ENCODE measurements at regions not wholly inside any gene's neighbourhood (a gene's known extent, or its start where the extent isn't known, plus 50 kb on each side); places are given as distances from the start of the nearest gene placed in this dataset.

DNA sequence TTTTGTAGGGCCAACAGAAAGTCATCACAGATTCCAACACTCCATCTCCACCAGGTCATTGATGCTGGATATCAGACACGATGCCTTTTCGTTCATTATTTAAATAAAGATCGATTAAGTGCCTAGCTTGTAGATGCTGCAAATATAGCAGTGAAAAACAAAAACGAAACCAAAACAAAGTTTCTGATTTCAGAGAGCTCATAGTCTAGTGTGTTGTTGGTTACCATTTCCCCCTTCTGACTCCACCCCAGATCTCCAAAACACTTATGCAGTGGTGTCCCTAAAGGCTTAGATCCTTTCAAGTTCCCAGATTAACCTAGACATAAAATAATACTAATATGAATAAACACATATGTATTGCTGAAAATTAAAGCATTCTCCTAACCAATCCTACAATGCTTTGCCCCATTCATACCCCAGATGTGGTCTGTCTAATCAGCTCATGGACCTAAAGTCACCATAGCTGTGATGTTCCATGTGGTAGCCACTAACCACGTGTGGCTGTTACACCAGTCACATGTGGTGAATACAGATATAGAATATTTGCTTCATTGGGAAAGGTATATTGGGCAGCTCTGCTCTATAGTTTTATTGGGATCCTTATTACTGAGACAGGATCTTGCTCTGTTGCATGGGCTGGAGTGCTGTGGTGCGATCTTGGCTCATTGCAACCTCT is 787.2 kb downstream of the TDRD15 start:
- 10 to 97% (median 76%) methylated on average over 2 to 5 of the region's 6 CpGs; no CpG with 5 or more reads in 1 of the 10 experiments for WGBS, 10 experiments
- ATAC-seq (replicated peaks in 6 of 8): no peak
- Histone ChIP-seq H3K27ac (no peak overlapping the region), H3K4me1 (replicated peaks in 1 of 2) (no peaks in the 10 kb centered on the region), H3K4me3 (no peak overlapping the region)
- in situ Hi-C loops (cut with MboI; ENCODE audit: low pct_unique_long_range_greater_than_20kb in 2 of 9, low sequenced_read_pairs in 9 of 9, unreplicated experiment in 9 of 9): no loop called here

DNA sequence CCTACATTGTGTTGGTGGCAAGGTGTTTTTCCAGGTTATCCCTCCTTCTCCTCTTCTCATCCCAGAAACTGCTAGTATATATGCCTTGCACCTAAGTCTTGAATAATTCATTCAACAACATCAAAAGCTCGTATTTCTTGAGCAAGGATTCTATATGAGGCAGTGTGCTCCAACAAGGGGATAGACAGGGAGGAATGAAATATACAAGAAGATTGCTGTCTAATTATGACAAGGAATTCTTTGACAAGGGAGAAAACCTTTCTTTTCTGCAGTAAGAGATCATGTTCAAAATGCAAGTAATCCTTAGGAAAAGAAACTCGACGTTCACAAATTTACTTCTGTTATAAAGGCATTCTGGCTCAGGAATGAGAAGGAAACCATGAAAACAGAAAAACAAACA is 788.6 kb downstream of the TDRD15 start:
- ATAC-seq (replicated peaks in 6 of 8): no peak

DNA sequence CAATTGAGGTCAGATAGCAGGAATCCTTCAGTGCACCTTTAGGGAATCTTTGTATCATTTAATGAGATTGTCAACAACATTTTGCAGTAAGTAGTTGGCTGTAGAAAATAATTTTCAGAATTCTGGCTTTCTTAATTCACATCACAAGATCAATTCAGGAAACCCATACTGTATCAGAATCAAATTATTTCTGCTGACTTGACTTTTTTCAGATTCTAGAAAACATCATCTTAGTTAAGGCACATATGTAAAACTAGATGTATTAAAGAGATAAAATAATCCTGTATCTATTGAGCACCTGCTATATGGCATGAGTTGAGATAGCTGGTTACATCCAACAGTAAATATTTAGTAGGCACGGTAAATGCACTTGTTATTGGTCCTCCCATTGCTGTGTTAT is 791.4 kb downstream of the TDRD15 start:
- H3K27ac ChIP-seq: no peak overlapping the region
- 0 to 100% (median 100%) methylated on average over 1 of the region's 1 CpG; no CpG with 5 or more reads in 5 of the 10 experiments for WGBS, 10 experiments
- peaks cover 0 to 6% of the 10 kb centered on the region in 2 donors for H3K4me1 ChIP-seq (replicated peaks in 1 of 2)
- ATAC-seq (replicated peaks in 6 of 8): no peak
- in situ Hi-C loops (cut with MboI; ENCODE audit: low pct_unique_long_range_greater_than_20kb in 2 of 9, low sequenced_read_pairs in 9 of 9, unreplicated experiment in 9 of 9): no loop called here
- H3K4me3 ChIP-seq: no peak overlapping the region

More for the DNA sequence above, 788.6 kb downstream of the TDRD15 start:
- in situ Hi-C loops (cut with MboI; ENCODE audit: low pct_unique_long_range_greater_than_20kb in 2 of 9, low sequenced_read_pairs in 9 of 9, unreplicated experiment in 9 of 9): no loop called here
- Histone ChIP-seq H3K27ac (no peak overlapping the region), H3K4me3 (no peak overlapping the region), H3K4me1 (replicated peaks in 1 of 2) (peaks cover 0 to 3% of the 10 kb centered on the region in 2 donors)
- WGBS, 10 experiments: 0 to 93% (median 55%) methylated on average over 1 to 3 of the region's 3 CpGs

DNA sequence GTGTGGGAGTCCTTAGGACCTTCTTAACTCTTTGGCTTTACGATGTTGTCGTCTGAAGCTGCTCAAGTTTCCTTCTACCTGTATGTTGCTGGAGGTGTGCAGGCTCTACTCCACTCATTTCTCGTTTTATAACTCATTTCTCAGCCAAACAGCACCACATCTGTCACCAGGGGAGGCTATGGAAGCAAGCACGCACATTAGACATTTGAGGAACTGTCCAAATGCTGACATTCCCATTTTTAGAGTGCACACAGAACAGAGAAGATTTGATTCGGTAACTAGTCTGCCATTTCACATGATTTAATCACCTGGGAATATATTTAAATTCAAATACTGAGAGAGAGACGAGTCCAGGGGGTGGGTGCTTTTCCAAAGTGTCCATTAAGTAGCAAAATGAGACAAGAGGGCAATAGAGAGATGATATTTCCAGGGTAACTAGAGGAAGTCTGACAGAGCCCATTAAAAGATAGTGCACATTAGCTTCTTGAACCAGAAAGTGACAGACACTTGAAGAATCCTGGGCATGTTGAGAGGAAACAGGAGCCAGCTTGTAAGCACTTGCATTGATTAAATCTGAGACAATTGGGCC is 793.3 kb downstream of the TDRD15 start:
- Histone ChIP-seq H3K4me3 (no peak overlapping the region), H3K27ac (no peak overlapping the region), H3K4me1 (replicated peaks in 1 of 2) (peaks cover 0 to 6% of the 10 kb centered on the region in 2 donors)
- 0 to 78% (median 33%) methylated on average over 1 to 6 of the region's 6 CpGs; no CpG with 5 or more reads in 1 of the 10 experiments for WGBS, 10 experiments
- peak in 3 of 8 experiments; percentile 41 to 60 (median 55) for ATAC-seq (replicated peaks in 6 of 8)
- in situ Hi-C loops (cut with MboI; ENCODE audit: low pct_unique_long_range_greater_than_20kb in 2 of 9, low sequenced_read_pairs in 9 of 9, unreplicated experiment in 9 of 9): no loop called here

DNA sequence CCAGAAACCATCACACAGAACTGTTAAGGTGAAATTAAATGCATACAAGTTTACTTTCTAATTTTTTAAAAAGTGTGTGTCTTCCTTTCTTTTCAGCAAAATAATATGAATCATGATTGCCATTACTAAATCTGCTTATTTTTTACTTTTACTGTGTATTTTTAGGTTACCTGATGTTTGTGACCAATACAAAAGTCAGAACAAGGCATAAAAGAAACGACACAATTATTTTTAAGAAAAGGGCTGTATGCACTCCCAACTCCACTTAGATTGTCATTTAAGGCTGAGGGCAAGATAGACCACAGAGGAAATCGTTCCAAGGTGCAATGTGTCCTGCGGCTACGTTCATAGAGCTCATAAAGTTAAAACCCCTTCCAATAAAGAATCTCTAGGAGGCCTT is 797.0 kb downstream of the TDRD15 start:
- in situ Hi-C loops (cut with MboI; ENCODE audit: low pct_unique_long_range_greater_than_20kb in 2 of 9, low sequenced_read_pairs in 9 of 9, unreplicated experiment in 9 of 9): no loop called here
- H3K27ac ChIP-seq: no peak overlapping the region
- H3K4me1 ChIP-seq (replicated peaks in 1 of 2): peaks cover 0 to 6% of the 10 kb centered on the region in 2 donors
- no peak overlapping the region for H3K4me3 ChIP-seq
- WGBS, 10 experiments: 8 to 83% (median 62%) methylated on average over 1 to 4 of the region's 4 CpGs; no CpG with 5 or more reads in 1 of the 10 experiments
- ATAC-seq (replicated peaks in 6 of 8): no peak

DNA sequence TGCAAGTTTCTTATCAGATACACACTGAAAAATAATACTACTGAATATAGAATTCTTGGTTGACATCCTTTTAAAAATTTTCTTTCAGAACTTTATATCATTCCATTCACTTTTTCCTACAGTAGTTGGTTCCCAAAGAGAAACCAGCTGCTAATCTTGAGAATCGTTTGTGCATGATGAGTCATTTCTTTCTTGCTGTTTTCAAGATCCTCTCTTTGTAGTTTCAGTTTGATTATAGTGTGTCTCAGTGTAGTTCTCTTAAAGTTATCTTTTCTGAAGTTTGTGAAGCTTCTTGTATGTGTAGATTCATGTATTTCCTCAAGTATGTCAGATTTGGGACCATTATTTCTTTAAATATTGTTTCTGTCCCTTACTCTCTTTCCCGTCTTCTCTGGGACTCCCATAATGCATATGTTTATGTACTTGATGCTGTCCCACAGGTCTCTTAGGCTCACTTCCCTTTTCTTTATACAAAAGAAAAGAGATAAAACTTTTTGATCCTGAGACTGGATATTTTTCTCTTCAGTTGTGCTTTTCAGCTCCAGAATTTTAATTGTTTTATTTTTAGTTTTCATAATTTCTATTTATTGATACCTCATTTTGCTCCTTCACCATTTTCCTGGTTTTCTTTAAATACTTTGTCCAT is 801.0 kb downstream of the TDRD15 start:
- Histone ChIP-seq H3K4me3 (no peak overlapping the region), H3K4me1 (replicated peaks in 1 of 2) (no peaks in the 10 kb centered on the region), H3K27ac (no peak overlapping the region)
- in situ Hi-C loops (cut with MboI; ENCODE audit: low pct_unique_long_range_greater_than_20kb in 2 of 9, low sequenced_read_pairs in 9 of 9, unreplicated experiment in 9 of 9): loop anchor here in 1 of 9 experiments (25.0 kb wide), 1 partner anchor 288 kb away; no protein-coding TSS in a partner anchor
- no peak for ATAC-seq (replicated peaks in 6 of 8)
- 11 to 97% (median 81%) methylated on average over 1 to 2 of the region's 2 CpGs for WGBS, 10 experiments

DNA sequence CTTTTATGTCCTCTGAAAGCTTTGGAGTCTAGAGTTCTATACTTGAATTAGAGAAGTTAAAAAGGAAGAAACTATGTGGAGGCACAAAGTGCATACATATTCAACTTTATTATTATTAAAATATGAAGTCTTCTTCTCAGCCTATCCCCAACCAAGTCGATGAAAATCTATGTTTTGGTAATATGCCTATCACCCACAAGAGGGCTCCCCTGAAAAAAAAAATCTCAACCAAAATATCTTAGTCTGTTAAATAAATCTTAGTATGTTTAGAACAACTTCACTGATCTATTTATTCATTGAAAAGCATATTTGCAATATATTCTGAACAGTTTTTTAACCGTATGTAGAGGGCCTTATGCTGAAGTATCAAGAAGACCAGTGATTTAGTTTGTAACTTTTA is 804.5 kb downstream of the TDRD15 start:
- Histone ChIP-seq H3K27ac (no peak overlapping the region), H3K4me3 (no peak overlapping the region), H3K4me1 (replicated peaks in 1 of 2) (peaks cover 0 to 4% of the 10 kb centered on the region in 2 donors)
- WGBS, 10 experiments: 0 to 100% (median 51%) methylated on average over 1 to 2 of the region's 2 CpGs
- ATAC-seq (replicated peaks in 6 of 8): no peak
- in situ Hi-C loops (cut with MboI; ENCODE audit: low pct_unique_long_range_greater_than_20kb in 2 of 9, low sequenced_read_pairs in 9 of 9, unreplicated experiment in 9 of 9): loop anchor here in 1 of 9 experiments (25.0 kb wide), 1 partner anchor 284 kb away; no protein-coding TSS in a partner anchor

DNA sequence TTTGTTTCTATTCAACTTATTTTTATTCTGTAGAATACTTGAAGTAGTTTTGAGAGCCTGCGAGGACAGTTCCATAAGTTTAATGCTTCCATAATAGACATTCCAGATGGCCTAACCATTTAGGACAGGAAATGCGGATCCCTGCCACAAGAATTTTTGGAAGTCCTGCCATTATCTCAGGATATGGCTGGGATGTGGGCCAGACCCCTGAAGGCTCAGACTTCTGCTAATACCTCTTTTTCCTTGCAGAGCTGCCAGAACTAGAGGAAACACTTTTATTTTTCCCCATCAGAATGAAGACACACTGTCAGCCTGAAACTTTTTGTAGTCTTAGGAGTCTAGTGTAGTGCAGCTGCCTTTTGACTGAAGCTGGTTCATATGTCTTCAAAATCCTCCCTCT is 806.5 kb downstream of the TDRD15 start:
- Histone ChIP-seq H3K27ac (no peak overlapping the region), H3K4me1 (replicated peaks in 1 of 2) (peaks cover 0 to 4% of the 10 kb centered on the region in 2 donors), H3K4me3 (no peak overlapping the region)
- in situ Hi-C loops (cut with MboI; ENCODE audit: low pct_unique_long_range_greater_than_20kb in 2 of 9, low sequenced_read_pairs in 9 of 9, unreplicated experiment in 9 of 9): loop anchor here in 1 of 9 experiments (25.0 kb wide), 1 partner anchor 282 kb away; no protein-coding TSS in a partner anchor
- WGBS, 10 experiments: 0 to 100% (median 67%) methylated on average over 2 of the region's 2 CpGs; no CpG with 5 or more reads in 2 of the 10 experiments
- ATAC-seq (replicated peaks in 6 of 8): no peak

DNA sequence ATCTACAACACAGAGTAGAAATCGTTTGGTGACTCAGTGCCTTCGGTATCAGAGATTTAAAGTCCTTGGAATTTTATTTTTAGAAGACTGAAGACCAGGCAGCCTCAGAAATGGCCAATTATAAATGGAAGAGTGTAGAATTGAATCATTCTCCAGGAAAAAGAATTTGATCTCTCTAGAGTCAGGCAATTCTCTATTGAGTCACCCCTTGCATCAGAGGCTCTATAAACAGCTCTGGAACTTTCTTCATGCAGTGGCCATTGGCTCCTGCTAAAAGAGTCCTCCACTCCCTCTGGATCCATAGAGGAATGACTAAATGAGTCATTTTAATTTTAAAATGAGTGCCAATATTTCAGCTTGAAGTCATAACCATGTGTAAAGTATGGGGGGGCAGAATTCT is 816.2 kb downstream of the TDRD15 start:
- Histone ChIP-seq H3K4me1 (replicated peaks in 1 of 2) (peaks cover 0 to 14% of the 10 kb centered on the region in 2 donors), H3K4me3 (no peak overlapping the region), H3K27ac (no peak overlapping the region)
- in situ Hi-C loops (cut with MboI; ENCODE audit: low pct_unique_long_range_greater_than_20kb in 2 of 9, low sequenced_read_pairs in 9 of 9, unreplicated experiment in 9 of 9): loop anchor here in 1 of 9 experiments (25.0 kb wide), 1 partner anchor 272 kb away; no protein-coding TSS in a partner anchor
- WGBS, 10 experiments: 0 to 96% (median 67%) methylated on average over 1 to 2 of the region's 2 CpGs
- ATAC-seq (replicated peaks in 6 of 8): peak in 4 of 8 experiments; percentile 40 to 71 (median 42)

DNA sequence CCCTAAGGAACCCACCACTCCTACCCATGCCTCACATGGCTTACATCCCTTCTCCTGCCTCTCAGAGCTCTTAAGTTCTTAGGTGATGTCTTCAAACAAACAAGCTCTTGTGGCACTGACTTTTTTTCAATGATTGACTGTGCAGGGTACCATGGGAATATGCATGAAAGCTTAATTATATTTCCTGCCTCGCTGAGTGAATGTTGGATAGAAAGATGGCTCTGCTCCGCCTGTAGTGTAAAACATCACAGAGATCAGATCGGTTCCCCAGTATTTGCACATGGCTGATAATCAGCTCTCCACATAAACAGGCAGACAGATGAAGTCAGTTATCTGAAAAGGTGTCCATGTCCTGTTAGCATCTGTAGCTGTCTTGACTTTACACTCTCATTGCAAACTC is 820.8 kb downstream of the TDRD15 start:
- no peak overlapping the region for H3K27ac ChIP-seq
- in situ Hi-C loops (cut with MboI; ENCODE audit: low pct_unique_long_range_greater_than_20kb in 2 of 9, low sequenced_read_pairs in 9 of 9, unreplicated experiment in 9 of 9): loop anchor here in 1 of 9 experiments (25.0 kb wide), 1 partner anchor 268 kb away; no protein-coding TSS in a partner anchor
- WGBS, 10 experiments: 17 to 100% (median 90%) methylated on average over 1 to 3 of the region's 3 CpGs; no CpG with 5 or more reads in 5 of the 10 experiments
- H3K4me3 ChIP-seq: no peak overlapping the region
- H3K4me1 ChIP-seq (replicated peaks in 1 of 2): peaks cover 0 to 7% of the 10 kb centered on the region in 2 donors
- no peak for ATAC-seq (replicated peaks in 6 of 8)

DNA sequence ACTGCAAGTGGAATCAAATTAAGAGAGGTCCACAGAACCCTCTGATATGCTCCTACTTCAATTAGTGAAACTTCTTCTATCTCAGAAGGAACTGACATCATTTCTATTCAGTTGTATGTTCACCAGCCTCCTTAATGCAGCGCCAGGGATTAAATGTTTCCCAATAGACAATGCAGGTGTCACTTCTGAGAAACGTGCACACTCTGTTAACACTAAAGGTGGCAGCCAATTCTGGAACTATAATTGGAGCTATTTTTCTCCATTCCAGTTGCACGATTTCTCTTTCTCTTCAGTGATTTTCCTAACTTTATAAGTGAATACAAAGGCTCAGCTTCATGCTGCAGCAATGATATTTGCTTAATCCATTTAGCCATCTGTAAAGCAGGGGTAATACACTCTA is 821.9 kb downstream of the TDRD15 start:
- Histone ChIP-seq H3K27ac (no peak overlapping the region), H3K4me3 (no peak overlapping the region), H3K4me1 (replicated peaks in 1 of 2) (peaks cover 0 to 7% of the 10 kb centered on the region in 2 donors)
- WGBS, 10 experiments: 0 to 100% (median 36%) methylated on average over 1 to 3 of the region's 3 CpGs
- ATAC-seq (replicated peaks in 6 of 8): no peak
- in situ Hi-C loops (cut with MboI; ENCODE audit: low pct_unique_long_range_greater_than_20kb in 2 of 9, low sequenced_read_pairs in 9 of 9, unreplicated experiment in 9 of 9): loop anchor here in 1 of 9 experiments (25.0 kb wide), 1 partner anchor 267 kb away; no protein-coding TSS in a partner anchor

DNA sequence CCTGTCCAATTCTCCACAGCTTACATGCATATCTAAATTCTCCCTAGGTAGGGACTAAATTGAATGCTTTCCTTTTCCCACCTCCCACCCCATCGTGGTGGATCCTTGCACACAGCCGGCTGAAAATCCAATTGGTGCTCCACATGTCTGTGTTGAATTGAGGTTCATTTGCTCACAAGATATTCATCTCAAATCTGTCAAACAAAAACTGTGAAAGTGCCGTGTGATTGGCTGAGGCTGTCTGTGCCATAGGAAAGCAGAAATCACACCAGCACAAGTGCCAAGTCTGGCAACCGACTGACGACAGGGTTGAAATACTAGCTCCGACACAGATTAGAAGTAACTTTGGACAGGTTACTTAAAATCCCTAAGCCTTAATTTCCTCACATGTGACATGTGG is 823.3 kb downstream of the TDRD15 start:
- H3K27ac ChIP-seq: no peak overlapping the region
- in situ Hi-C loops (cut with MboI; ENCODE audit: low pct_unique_long_range_greater_than_20kb in 2 of 9, low sequenced_read_pairs in 9 of 9, unreplicated experiment in 9 of 9): loop anchor here in 1 of 9 experiments (25.0 kb wide), 1 partner anchor 265 kb away; no protein-coding TSS in a partner anchor
- ATAC-seq (replicated peaks in 6 of 8): no peak
- H3K4me3 ChIP-seq: no peak overlapping the region
- H3K4me1 ChIP-seq (replicated peaks in 1 of 2): peaks cover 0 to 7% of the 10 kb centered on the region in 2 donors
- 10 to 100% (median 66%) methylated on average over 1 to 6 of the region's 6 CpGs for WGBS, 10 experiments

DNA sequence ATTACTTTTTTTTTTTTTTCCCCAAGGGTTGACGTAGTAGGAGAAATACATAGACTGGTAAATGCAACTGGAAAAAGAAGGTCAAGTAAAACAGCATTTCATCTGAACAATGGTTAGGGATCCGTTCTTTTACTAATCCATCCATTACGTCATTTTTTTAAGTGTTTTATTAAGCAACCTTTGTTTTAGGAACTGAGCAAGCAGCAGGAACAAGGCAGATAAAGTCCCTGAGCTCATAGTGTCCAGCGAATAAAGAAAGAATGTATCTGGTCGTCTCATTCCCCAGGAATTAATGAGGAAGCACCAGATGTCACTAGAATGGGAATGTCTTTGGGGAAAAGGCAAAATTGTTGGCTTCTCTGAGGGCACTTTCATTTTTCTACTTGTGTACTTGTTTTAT is 842.4 kb downstream of the TDRD15 start:
- H3K4me1 ChIP-seq (replicated peaks in 1 of 2): no peaks in the 10 kb centered on the region
- ATAC-seq (replicated peaks in 6 of 8): no peak
- in situ Hi-C loops (cut with MboI; ENCODE audit: low pct_unique_long_range_greater_than_20kb in 2 of 9, low sequenced_read_pairs in 9 of 9, unreplicated experiment in 9 of 9): no loop called here
- WGBS, 10 experiments: 9 to 100% (median 65%) methylated on average over 1 to 5 of the region's 5 CpGs
- no peak overlapping the region for H3K27ac ChIP-seq
- H3K4me3 ChIP-seq: no peak overlapping the region

Measured in motor neuron (in vitro differentiated cells).